H54 (cell line): ENCODE measurements at regions not wholly inside any gene's neighbourhood (a gene's known extent, or its start where the extent isn't known, plus 50 kb on each side); places are given as distances from the start of the nearest gene placed in this dataset.

Experiments used
- DNase-seq: peaks from one replicate; pipeline ENCODE4 v3.0.0; 2011; ENCODE audit warnings: low spot score, mixed read lengths; ENCODE audit not compliant: insufficient read length
- FAIRE-seq: peaks from 3 replicates; lab custom pipeline; 2011; peaks lifted over from hg19 to GRCh38; lab: Jason Lieb, UNC
- POLR2A ChIP-seq: IDR thresholded peaks from 2 replicates; pipeline ENCODE4 v1.6.1; 2011; ENCODE audit warnings: low read depth, mild to moderate bottlenecking, low read length

- TF ChIP-seq POLR2A = no peak
- FAIRE-seq = no peak
- DNase-seq = no peak
Observed at GRCh38 chr6:138647006-138647405, 126.6 kb upstream of the CCDC28A start.

- no peak for TF ChIP-seq POLR2A
Observed at GRCh38 chr6:138648127-138648526, 125.4 kb upstream of the CCDC28A start.

GRCh38 chr6:138651491-138651890 lies 122.1 kb upstream of the CCDC28A start:
- FAIRE-seq (no peak), DNase-seq (no peak)
- no peak for TF ChIP-seq POLR2A

More at GRCh38 chr6:138648127-138648526, 125.4 kb upstream of the CCDC28A start:
- DNase-seq (no peak), FAIRE-seq (no peak)

GRCh38 chr6:138652824-138653223 lies 120.7 kb upstream of the CCDC28A start:
- FAIRE-seq = no peak

GRCh38 chr6:138653435-138653834 lies 120.1 kb upstream of the CCDC28A start:
- TF ChIP-seq POLR2A = no peak
- DNase-seq (no peak), FAIRE-seq (no peak)

More at GRCh38 chr6:138652824-138653223, 120.7 kb upstream of the CCDC28A start:
- no peak for TF ChIP-seq POLR2A
- no peak for DNase-seq

- TF ChIP-seq POLR2A = no peak
- DNase-seq = no peak
- FAIRE-seq = peak; percentile 52
Observed at GRCh38 chr6:138654715-138655634, 118.6 kb upstream of the CCDC28A start.

GRCh38 chr6:138655828-138656227 lies 117.7 kb upstream of the CCDC28A start:
- FAIRE-seq (no peak), DNase-seq (no peak)
- no peak for TF ChIP-seq POLR2A

GRCh38 chr6:138656364-138657064 lies 117.1 kb upstream of the CCDC28A start:
- FAIRE-seq (no peak), DNase-seq (no peak)
- TF ChIP-seq POLR2A = no peak

GRCh38 chr6:138657065-138657425 lies 116.5 kb upstream of the CCDC28A start:
- DNase-seq (no peak), FAIRE-seq (no peak)
- no peak for TF ChIP-seq POLR2A

GRCh38 chr6:138659998-138660397 lies 113.6 kb upstream of the CCDC28A start:
- no peak for TF ChIP-seq POLR2A
- DNase-seq (no peak), FAIRE-seq (no peak)

- DNase-seq = no peak
- FAIRE-seq = peak; percentile 75
- no peak for TF ChIP-seq POLR2A
Observed at GRCh38 chr6:138662471-138662870, 111.1 kb upstream of the CCDC28A start.

- no peak for FAIRE-seq
- no peak for TF ChIP-seq POLR2A
- no peak for DNase-seq
Observed at GRCh38 chr6:138663892-138664291, 109.7 kb upstream of the CCDC28A start.

GRCh38 chr6:138664745-138665144 lies 108.8 kb upstream of the CCDC28A start:
- no peak for FAIRE-seq
- no peak for TF ChIP-seq POLR2A
- no peak for DNase-seq

GRCh38 chr6:138666636-138667035 lies 106.9 kb upstream of the CCDC28A start:
- DNase-seq (no peak), FAIRE-seq (no peak)
- TF ChIP-seq POLR2A = no peak
